Trophoblast cell (in vitro differentiated cells and primary cell): ENCODE measurements at regions not wholly inside any gene's neighbourhood (a gene's known extent, or its start where the extent isn't known, plus 50 kb on each side); places are given as distances from the start of the nearest gene placed in this dataset.

ENCODE experiments used
- DNase-seq, 2 donors: peaks; one replicate each; pipeline ENCODE4 v3.0.0-alpha.2; 2016
- H2AFZ ChIP-seq: 2 replicates; pipeline ENCODE4 v1.6.1; 2013; ENCODE audit warnings: low read length, moderate library complexity, mild to moderate bottlenecking; ENCODE audit not compliant: insufficient read depth, poor library complexity
- H2AK5ac ChIP-seq: 2 replicates; pipeline ENCODE4 v1.6.1; 2013; ENCODE audit warnings: mild to moderate bottlenecking, low read length
- H2BK120ac ChIP-seq: 2 replicates; pipeline ENCODE4 v1.6.1; 2013; ENCODE audit warnings: low read length, mild to moderate bottlenecking, moderate library complexity; ENCODE audit not compliant: insufficient read depth, poor library complexity
- H2BK12ac ChIP-seq: 2 replicates; pipeline ENCODE4 v1.6.1; 2013; ENCODE audit warnings: mild to moderate bottlenecking, low read length, moderate library complexity
- H2BK5ac ChIP-seq: 2 replicates; pipeline ENCODE4 v1.6.1; 2013; ENCODE audit warnings: low read length, low read depth, moderate library complexity, mild to moderate bottlenecking; ENCODE audit not compliant: poor library complexity
- H3K14ac ChIP-seq: 2 replicates; pipeline ENCODE4 v1.6.1; 2013; ENCODE audit warnings: mild to moderate bottlenecking, low read length
- H3K18ac ChIP-seq: 2 replicates; pipeline ENCODE4 v1.6.1; 2013; ENCODE audit warnings: mild to moderate bottlenecking, low read length
- H3K23ac ChIP-seq: 2 replicates; pipeline ENCODE4 v1.6.1; 2013; ENCODE audit warnings: low read length
- H3K27ac ChIP-seq: 2 replicates; pipeline ENCODE4 v1.5.1; 2013; ENCODE audit warnings: low read depth, mild to moderate bottlenecking, inconsistent platforms, low read length, moderate library complexity
- H3K27me3 ChIP-seq: 2 replicates; pipeline ENCODE4 v1.6.1; 2013; ENCODE audit warnings: inconsistent platforms, mild to moderate bottlenecking, low read length, moderate library complexity; ENCODE audit not compliant: insufficient read depth
- H3K36me3 ChIP-seq, 2 experiments: 1 replicate in 1 of 2; 2 replicates in 1 of 2; pipeline ENCODE4 v1.6.1; 2013; ENCODE audit warnings: low read length in 2 of 2, mild to moderate bottlenecking in 2 of 2, moderate library complexity in 1 of 2; ENCODE audit not compliant: insufficient read depth in 2 of 2, control insufficient read depth in 1 of 2
- H3K4ac ChIP-seq: 2 replicates; pipeline ENCODE4 v1.6.1; 2013; ENCODE audit warnings: low read depth, mild to moderate bottlenecking, low read length, moderate library complexity
- H3K4me1 ChIP-seq, 2 experiments: 1 replicate in 1 of 2; 2 replicates in 1 of 2; pipeline ENCODE4 v1.6.1; 2013; ENCODE audit warnings: low read length in 2 of 2, mild to moderate bottlenecking in 2 of 2, moderate library complexity in 1 of 2; ENCODE audit not compliant: insufficient read depth in 2 of 2, control insufficient read depth in 1 of 2
- H3K4me2 ChIP-seq: 2 replicates; pipeline ENCODE4 v1.6.1; 2013; ENCODE audit warnings: inconsistent platforms, mild to moderate bottlenecking, low read length, moderate library complexity
- H3K4me3 ChIP-seq: 2 replicates; pipeline ENCODE4 v1.5.1; 2013; ENCODE audit warnings: mild to moderate bottlenecking, low read depth, low read length, inconsistent platforms
- H3K79me1 ChIP-seq: one replicate; pipeline ENCODE4 v1.6.1; 2013; ENCODE audit warnings: low read length
- H3K79me2 ChIP-seq: 2 replicates; pipeline ENCODE4 v1.6.1; 2013; ENCODE audit warnings: low read length, mild to moderate bottlenecking; ENCODE audit not compliant: control insufficient read depth, insufficient read depth, poor library complexity
- H3K9ac ChIP-seq: 2 replicates; pipeline ENCODE4 v1.6.1; 2013; ENCODE audit warnings: mild to moderate bottlenecking, low read length
- H3K9me3 ChIP-seq: 2 replicates; pipeline ENCODE4 v1.6.1; 2013; ENCODE audit warnings: low read depth, mild to moderate bottlenecking, control low read depth, inconsistent platforms, low read length; ENCODE audit not compliant: insufficient read depth
- H4K12ac ChIP-seq: 2 replicates; pipeline ENCODE4 v1.6.1; 2013; ENCODE audit warnings: low read depth, mild to moderate bottlenecking, low read length, moderate library complexity
- H4K8ac ChIP-seq: 2 replicates; pipeline ENCODE4 v1.6.1; 2013; ENCODE audit warnings: low read depth, mild to moderate bottlenecking, low read length, moderate library complexity
- H4K91ac ChIP-seq: one replicate; pipeline ENCODE4 v1.6.1; 2013; ENCODE audit warnings: low read depth, mild to moderate bottlenecking, low read length, moderate library complexity
- WGBS: extraction: QIAGEN DNeasy Blood & Tissue Kit; methylation state at CpG from one replicate; pipeline ENCODE4 v1.1.7; 2013; ENCODE audit warnings: missing lambda C conversion rate; ENCODE audit not compliant: insufficient read length, insufficient coverage; ENCODE audit errors: extremely low coverage; 5-methylcytosine and 5-hydroxymethylcytosine counted together

DNA sequence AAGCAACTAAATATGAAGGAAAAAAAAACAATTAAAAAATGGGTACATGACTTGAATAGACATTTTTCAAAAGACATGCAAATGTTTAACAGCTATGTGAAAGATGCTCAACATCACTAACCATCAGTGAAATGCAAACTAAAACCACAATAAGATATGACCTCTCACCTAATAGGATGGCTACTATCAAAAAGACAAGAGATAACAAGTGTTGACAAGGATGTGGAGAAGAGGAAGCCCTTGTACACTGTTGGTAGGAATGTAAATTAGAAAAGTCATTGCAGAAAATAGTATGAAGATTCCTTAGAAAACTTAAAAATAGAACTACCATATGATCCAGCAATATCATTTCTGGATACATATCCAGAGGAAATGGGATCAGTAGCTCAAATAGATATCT, 324.7 kb upstream of the TLE4 start:
- Histone ChIP-seq H2BK120ac (no peak overlapping the region), H3K23ac (no peak overlapping the region), H3K4me3 (no peak overlapping the region), H3K27ac (no peak overlapping the region), H3K4me1 (no peaks in the 10 kb centered on the region), H4K12ac (no peak overlapping the region), H3K79me1 (no peaks in the 10 kb centered on the region), H3K9ac (no peak overlapping the region), H3K4me2 (no peak overlapping the region), H3K14ac (no peak overlapping the region), H2AFZ (no peak overlapping the region), H3K9me3 (no peaks in the 10 kb centered on the region), H3K4ac (no peak overlapping the region), H3K36me3 (no peaks in the 10 kb centered on the region), H2BK5ac (no peak overlapping the region), H4K91ac (no peak overlapping the region), H4K8ac (no peak overlapping the region), H2BK12ac (no peak overlapping the region), H3K18ac (no peak overlapping the region), H3K27me3 (no peaks in the 10 kb centered on the region), H2AK5ac (no peak overlapping the region), H3K79me2 (no peaks in the 10 kb centered on the region)
- no peak for DNase-seq

DNA sequence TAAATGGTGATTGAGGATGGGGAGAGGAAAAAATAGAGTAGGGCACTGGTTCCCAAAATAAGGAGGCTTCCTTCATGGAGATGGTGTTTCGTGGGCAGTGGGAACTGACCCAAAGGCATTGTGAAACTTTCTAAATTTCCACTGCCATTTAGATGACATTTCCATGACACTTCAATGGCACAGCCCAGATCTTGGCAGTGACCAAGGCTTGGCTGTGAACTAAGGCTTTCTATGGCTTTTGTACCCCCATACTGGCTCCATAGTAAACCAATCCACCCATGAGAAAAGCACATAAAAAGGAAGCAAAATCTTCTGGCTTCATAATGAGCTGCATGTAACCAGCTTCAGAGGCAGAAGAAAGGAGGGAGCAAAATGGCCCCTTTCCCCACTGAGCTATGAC, 321.0 kb upstream of the TLE4 start:
- WGBS: no CpG with 5 or more reads among the region's 1 CpG
- no peaks in the 10 kb centered on the region for H3K27me3 ChIP-seq
- H3K79me1 ChIP-seq: no peaks in the 10 kb centered on the region
- H3K18ac ChIP-seq: no peak overlapping the region
- H3K9me3 ChIP-seq: no peaks in the 10 kb centered on the region
- no peak overlapping the region for H3K4ac ChIP-seq
- H4K8ac ChIP-seq: no peak overlapping the region
- no peak overlapping the region for H3K4me3 ChIP-seq
- no peaks in the 10 kb centered on the region for H3K4me1 ChIP-seq
- no peak overlapping the region for H2BK12ac ChIP-seq
- H4K12ac ChIP-seq: no peak overlapping the region
- no peak overlapping the region for H3K23ac ChIP-seq
- H3K4me2 ChIP-seq: no peak overlapping the region
- H2AK5ac ChIP-seq: no peak overlapping the region
- no peak overlapping the region for H2AFZ ChIP-seq
- H3K79me2 ChIP-seq: no peaks in the 10 kb centered on the region
- no peak overlapping the region for H3K9ac ChIP-seq
- H2BK5ac ChIP-seq: no peak overlapping the region
- no peak overlapping the region for H3K27ac ChIP-seq
- no peak overlapping the region for H4K91ac ChIP-seq
- DNase-seq: no peak
- no peak overlapping the region for H2BK120ac ChIP-seq
- no peaks in the 10 kb centered on the region for H3K36me3 ChIP-seq
- no peak overlapping the region for H3K14ac ChIP-seq

DNA sequence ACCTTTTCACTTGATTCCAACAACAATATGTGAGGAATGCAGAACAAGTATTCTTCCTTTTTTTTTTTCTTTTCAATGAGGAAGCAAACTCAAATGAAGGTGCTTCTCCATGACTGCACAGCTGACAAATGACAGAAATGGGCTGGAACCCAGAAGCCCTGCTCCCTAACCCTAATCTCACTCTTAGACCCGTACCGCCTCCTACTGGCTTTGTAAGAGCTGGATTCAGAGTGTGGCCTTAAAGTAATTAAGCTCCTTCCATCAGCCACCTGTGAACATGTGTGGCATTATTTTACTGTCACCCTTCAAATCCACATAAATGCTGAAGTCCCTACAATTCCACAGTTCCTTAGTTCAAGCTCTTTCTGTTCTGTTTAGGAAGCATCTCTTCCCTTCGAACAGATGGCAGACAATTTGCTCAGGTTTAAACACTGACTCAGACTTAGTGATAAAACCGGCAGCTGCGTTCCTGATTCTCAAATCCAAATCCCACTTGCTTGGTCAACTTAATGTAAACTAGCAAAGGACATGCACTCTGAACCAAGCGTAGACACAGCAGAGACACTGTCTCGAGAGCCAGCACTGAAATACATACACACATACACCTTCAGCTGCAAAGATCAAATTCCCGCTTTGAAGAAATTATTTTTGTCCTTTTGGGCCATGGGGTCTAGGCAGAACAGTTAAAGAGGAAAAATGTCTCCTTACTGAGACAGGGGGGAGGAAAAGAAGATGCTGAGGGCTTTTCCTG, 316.7 kb upstream of the TLE4 start:
- H3K14ac ChIP-seq: no peak overlapping the region
- no peak for DNase-seq
- H3K23ac ChIP-seq: no peak overlapping the region
- H2BK12ac ChIP-seq: no peak overlapping the region
- no peak overlapping the region for H3K4me2 ChIP-seq
- H2AK5ac ChIP-seq: no peak overlapping the region
- H2BK5ac ChIP-seq: no peak overlapping the region
- no peak overlapping the region for H2AFZ ChIP-seq
- H3K79me1 ChIP-seq: no peaks in the 10 kb centered on the region
- H3K9ac ChIP-seq: no peak overlapping the region
- H4K91ac ChIP-seq: no peak overlapping the region
- H3K27ac ChIP-seq: no peak overlapping the region
- no peak overlapping the region for H3K4ac ChIP-seq
- H4K8ac ChIP-seq: no peak overlapping the region
- no peak overlapping the region for H3K4me3 ChIP-seq
- no peaks in the 10 kb centered on the region for H3K4me1 ChIP-seq
- no peaks in the 10 kb centered on the region for H3K27me3 ChIP-seq
- no peaks in the 10 kb centered on the region for H3K79me2 ChIP-seq
- H3K9me3 ChIP-seq: no peaks in the 10 kb centered on the region
- no peak overlapping the region for H4K12ac ChIP-seq
- H3K18ac ChIP-seq: no peak overlapping the region
- H2BK120ac ChIP-seq: no peak overlapping the region
- no peaks in the 10 kb centered on the region for H3K36me3 ChIP-seq
- WGBS: no CpG with 5 or more reads among the region's 8 CpGs

DNA sequence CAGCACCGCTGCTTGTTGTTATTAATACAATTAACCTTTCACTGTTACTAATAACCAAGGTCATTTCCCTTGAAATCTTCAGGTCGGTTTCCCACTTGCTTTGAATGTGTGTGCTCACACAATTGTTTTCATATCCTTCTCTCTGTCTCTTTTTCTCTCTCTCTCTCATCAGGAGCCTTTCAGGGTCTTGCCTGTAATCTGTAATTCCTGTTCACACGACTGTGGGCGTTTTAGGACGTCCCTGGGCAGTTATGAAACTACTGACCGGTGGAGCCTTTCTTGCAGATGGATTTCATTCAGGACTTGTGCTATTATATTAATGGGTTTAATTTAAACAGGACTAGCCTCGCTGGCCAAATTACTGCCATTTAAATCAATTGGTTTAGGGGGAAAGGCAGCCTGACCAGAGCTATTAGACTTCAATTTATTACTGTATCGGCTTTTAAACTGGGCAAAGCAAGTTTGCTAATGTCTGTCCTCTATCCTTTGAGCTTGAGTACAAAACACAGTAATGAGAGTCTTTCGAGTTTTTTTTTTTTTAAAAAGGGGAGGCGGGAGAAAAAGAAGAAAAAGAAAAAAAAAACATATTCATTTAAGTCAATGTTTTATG, 316.0 kb upstream of the TLE4 start:
- Histone ChIP-seq H4K8ac (no peak overlapping the region), H2AK5ac (no peak overlapping the region), H3K4me2 (no peak overlapping the region), H3K23ac (no peak overlapping the region), H2BK12ac (no peak overlapping the region), H3K36me3 (no peaks in the 10 kb centered on the region), H3K27ac (no peak overlapping the region), H3K4me1 (no peaks in the 10 kb centered on the region), H4K91ac (no peak overlapping the region), H3K79me1 (no peaks in the 10 kb centered on the region), H3K9me3 (no peaks in the 10 kb centered on the region), H3K4me3 (no peak overlapping the region), H2BK120ac (no peak overlapping the region), H3K4ac (no peak overlapping the region), H2BK5ac (no peak overlapping the region), H3K27me3 (no peaks in the 10 kb centered on the region), H4K12ac (no peak overlapping the region), H3K9ac (no peak overlapping the region), H3K18ac (no peak overlapping the region), H3K79me2 (no peaks in the 10 kb centered on the region), H2AFZ (no peak overlapping the region), H3K14ac (no peak overlapping the region)
- no peak for DNase-seq
- WGBS: 100% methylated on average over 2 of the region's 10 CpGs
